Central memory CD8-positive, alpha-beta T cell (primary cell): ENCODE measurements at regions not wholly inside any gene's neighbourhood (a gene's known extent, or its start where the extent isn't known, plus 50 kb on each side); places are given as distances from the start of the nearest gene placed in this dataset.

Experiments used
- ATAC-seq: fragments of 150-1000 bp; cut with Tn5 transposase; replicated peaks from 2 replicates; pipeline ENCODE4 v1.10.0; 2022; ENCODE audit warnings: mild to moderate bottlenecking, moderate FRiP score, moderate number of reproducible peaks; ENCODE audit not compliant: poor library complexity, severe bottlenecking; ENCODE audit errors: extremely low read depth
- DNase-seq, 2 donors: peaks; one replicate each; pipeline ENCODE4 v3.0.0; 2021; ENCODE audit warnings: low spot score in 2 of 2
- H3K27ac Mint-ChIP-seq: one replicate; pipeline ENCODE4 v1.8.0; 2022; ENCODE audit warnings: low read depth, mild to moderate bottlenecking, moderate library complexity, mixed read lengths
- H3K27me3 Mint-ChIP-seq: one replicate; pipeline ENCODE4 v1.8.0; 2022; ENCODE audit warnings: mixed read lengths
- H3K36me3 Mint-ChIP-seq: one replicate; pipeline ENCODE4 v1.8.0; 2022; ENCODE audit warnings: mild to moderate bottlenecking, moderate library complexity, mixed read lengths; ENCODE audit not compliant: insufficient read depth
- H3K4me1 Mint-ChIP-seq: one replicate; pipeline ENCODE4 v1.8.0; 2022; ENCODE audit warnings: mixed read lengths
- H3K4me3 Mint-ChIP-seq: one replicate; pipeline ENCODE4 v1.8.0; 2022; ENCODE audit warnings: mild to moderate bottlenecking, moderate library complexity, mixed read lengths
- H3K9me3 Mint-ChIP-seq: one replicate; pipeline ENCODE4 v1.8.0; 2022; ENCODE audit warnings: mixed read lengths

- H3K4me1 Mint-ChIP-seq = no peaks in the 10 kb centered on the region
- peaks cover 54% of the 10 kb centered on the region for H3K27me3 Mint-ChIP-seq
These were observed 77.5 kb upstream of the NPVF start for GRCh38 chr7:25305831-25306230.

GRCh38 chr7:25307624-25308023 lies 79.3 kb upstream of the NPVF start:
- peaks cover 54% of the 10 kb centered on the region for H3K27me3 Mint-ChIP-seq
- H3K36me3 Mint-ChIP-seq = no peaks in the 10 kb centered on the region
- DNase-seq (no peak), ATAC-seq (no peak)
- no peaks in the 10 kb centered on the region for H3K9me3 Mint-ChIP-seq
- H3K27ac Mint-ChIP-seq = no peak overlapping the region
- no peak overlapping the region for H3K4me3 Mint-ChIP-seq
- H3K4me1 Mint-ChIP-seq = no peaks in the 10 kb centered on the region

More at GRCh38 chr7:25305831-25306230, 77.5 kb upstream of the NPVF start:
- no peak overlapping the region for H3K27ac Mint-ChIP-seq
- no peak overlapping the region for H3K4me3 Mint-ChIP-seq
- no peak for ATAC-seq
- no peak for DNase-seq
- H3K36me3 Mint-ChIP-seq = no peaks in the 10 kb centered on the region
- H3K9me3 Mint-ChIP-seq = no peaks in the 10 kb centered on the region

- DNase-seq (no peak), ATAC-seq (no peak)
- Mint-ChIP-seq H3K9me3 (no peaks in the 10 kb centered on the region), H3K4me3 (no peak overlapping the region), H3K4me1 (no peaks in the 10 kb centered on the region), H3K36me3 (no peaks in the 10 kb centered on the region), H3K27ac (no peak overlapping the region), H3K27me3 (peaks cover 51% of the 10 kb centered on the region)
These were observed 80.0 kb upstream of the NPVF start for GRCh38 chr7:25308246-25308645.

- ATAC-seq (no peak), DNase-seq (no peak)
- Mint-ChIP-seq H3K4me1 (no peaks in the 10 kb centered on the region), H3K27ac (no peak overlapping the region), H3K4me3 (no peak overlapping the region), H3K36me3 (no peaks in the 10 kb centered on the region), H3K9me3 (no peaks in the 10 kb centered on the region), H3K27me3 (peaks cover 43% of the 10 kb centered on the region)
These were observed 80.8 kb upstream of the NPVF start for GRCh38 chr7:25308906-25309705.

- H3K27ac Mint-ChIP-seq = no peak overlapping the region
- no peaks in the 10 kb centered on the region for H3K4me1 Mint-ChIP-seq
- no peaks in the 10 kb centered on the region for H3K9me3 Mint-ChIP-seq
- no peaks in the 10 kb centered on the region for H3K36me3 Mint-ChIP-seq
- peaks cover 27% of the 10 kb centered on the region for H3K27me3 Mint-ChIP-seq
- ATAC-seq (no peak), DNase-seq (no peak)
- H3K4me3 Mint-ChIP-seq = no peak overlapping the region
These were observed 82.6 kb upstream of the NPVF start for GRCh38 chr7:25310896-25311295.

GRCh38 chr7:25311346-25311745 lies 83.1 kb upstream of the NPVF start:
- DNase-seq (no peak), ATAC-seq (no peak)
- Mint-ChIP-seq H3K9me3 (no peaks in the 10 kb centered on the region), H3K27me3 (peaks cover 27% of the 10 kb centered on the region), H3K27ac (no peak overlapping the region), H3K4me3 (no peak overlapping the region), H3K4me1 (no peaks in the 10 kb centered on the region), H3K36me3 (no peaks in the 10 kb centered on the region)

- no peaks in the 10 kb centered on the region for H3K36me3 Mint-ChIP-seq
- no peaks in the 10 kb centered on the region for H3K9me3 Mint-ChIP-seq
- ATAC-seq (no peak), DNase-seq (no peak)
- peaks cover 17% of the 10 kb centered on the region for H3K27me3 Mint-ChIP-seq
- no peak overlapping the region for H3K4me3 Mint-ChIP-seq
- no peak overlapping the region for H3K27ac Mint-ChIP-seq
- H3K4me1 Mint-ChIP-seq = no peaks in the 10 kb centered on the region
These were observed 84.7 kb upstream of the NPVF start for GRCh38 chr7:25312968-25313367.

GRCh38 chr7:25313526-25313925 lies 85.2 kb upstream of the NPVF start:
- peaks cover 12% of the 10 kb centered on the region for H3K27me3 Mint-ChIP-seq
- DNase-seq (no peak), ATAC-seq (no peak)
- H3K9me3 Mint-ChIP-seq = no peaks in the 10 kb centered on the region
- no peak overlapping the region for H3K4me3 Mint-ChIP-seq
- H3K36me3 Mint-ChIP-seq = no peaks in the 10 kb centered on the region
- no peak overlapping the region for H3K27ac Mint-ChIP-seq
- no peaks in the 10 kb centered on the region for H3K4me1 Mint-ChIP-seq

- DNase-seq (no peak), ATAC-seq (no peak)
- no peak overlapping the region for H3K27ac Mint-ChIP-seq
- peaks cover 11% of the 10 kb centered on the region for H3K27me3 Mint-ChIP-seq
- H3K4me3 Mint-ChIP-seq = no peak overlapping the region
- no peaks in the 10 kb centered on the region for H3K9me3 Mint-ChIP-seq
- H3K36me3 Mint-ChIP-seq = no peaks in the 10 kb centered on the region
- H3K4me1 Mint-ChIP-seq = no peaks in the 10 kb centered on the region
These were observed 85.9 kb upstream of the NPVF start for GRCh38 chr7:25314094-25314730.

GRCh38 chr7:25314731-25315267 lies 86.5 kb upstream of the NPVF start:
- peaks cover 17% of the 10 kb centered on the region for H3K27me3 Mint-ChIP-seq
- H3K4me3 Mint-ChIP-seq = no peak overlapping the region
- H3K36me3 Mint-ChIP-seq = no peaks in the 10 kb centered on the region
- H3K27ac Mint-ChIP-seq = no peak overlapping the region
- DNase-seq = no peak
- no peak for ATAC-seq
- H3K9me3 Mint-ChIP-seq = no peaks in the 10 kb centered on the region
- no peaks in the 10 kb centered on the region for H3K4me1 Mint-ChIP-seq

- Mint-ChIP-seq H3K9me3 (no peaks in the 10 kb centered on the region), H3K27ac (no peak overlapping the region), H3K4me3 (no peak overlapping the region), H3K4me1 (no peaks in the 10 kb centered on the region), H3K36me3 (no peaks in the 10 kb centered on the region), H3K27me3 (peaks cover 32% of the 10 kb centered on the region)
- DNase-seq (no peak), ATAC-seq (no peak)
These were observed 88.1 kb upstream of the NPVF start for GRCh38 chr7:25316366-25316765.

GRCh38 chr7:25318047-25318446 lies 89.8 kb upstream of the NPVF start:
- H3K36me3 Mint-ChIP-seq = no peaks in the 10 kb centered on the region
- H3K4me3 Mint-ChIP-seq = no peak overlapping the region

GRCh38 chr7:25319707-25320106 lies 91.4 kb upstream of the NPVF start:
- Mint-ChIP-seq H3K4me1 (no peaks in the 10 kb centered on the region), H3K27me3 (peaks cover 53% of the 10 kb centered on the region), H3K9me3 (no peaks in the 10 kb centered on the region), H3K4me3 (no peak overlapping the region), H3K27ac (no peak overlapping the region), H3K36me3 (no peaks in the 10 kb centered on the region)
- ATAC-seq (no peak), DNase-seq (no peak)

More at GRCh38 chr7:25318047-25318446, 89.8 kb upstream of the NPVF start:
- DNase-seq (no peak), ATAC-seq (no peak)
- Mint-ChIP-seq H3K27me3 (peaks cover 42% of the 10 kb centered on the region), H3K9me3 (no peaks in the 10 kb centered on the region), H3K27ac (no peak overlapping the region), H3K4me1 (no peaks in the 10 kb centered on the region)
